ENCODE measurements at regions not wholly inside any gene's neighbourhood (a gene's known extent, or its start where the extent isn't known, plus 50 kb on each side); places are given as distances from the start of the nearest gene placed in this dataset.

DNA sequence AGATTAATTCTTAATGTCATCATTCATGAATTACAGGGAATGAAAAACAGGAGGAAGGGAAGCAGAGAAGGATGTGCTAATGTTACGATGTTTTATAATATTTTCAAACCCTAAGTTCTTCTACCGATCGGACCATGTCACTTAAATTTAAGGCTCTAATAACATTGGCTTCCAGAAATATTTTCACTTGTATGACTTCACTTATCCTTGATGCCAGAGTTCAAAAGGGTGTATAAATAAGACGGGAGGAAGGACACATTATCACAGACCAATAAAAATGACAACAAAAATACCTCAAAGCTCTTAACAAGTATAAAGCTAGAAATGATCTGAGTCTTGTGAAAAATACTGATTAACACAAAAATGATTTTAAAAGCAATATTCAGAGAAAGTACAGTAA, 370.4 kb upstream of the CITED2 start:
- 66% methylated on average over 4 of the region's 4 CpGs for WGBS (ENCODE audit: low lambda C conversion rate, missing lambda C conversion rate)
- no peak overlapping the region for H3K4me2 ChIP-seq
- H3K9me2 ChIP-seq (replicated peaks; ENCODE audit: insufficient read depth): no peaks in the 10 kb centered on the region
- H3K4me1 ChIP-seq (ENCODE audit: insufficient read depth): peaks cover 34% of the 10 kb centered on the region
- H3K27ac ChIP-seq: peak overlapping the region; percentile 76
- H3K27me3 ChIP-seq: no peaks in the 10 kb centered on the region
- H4K20me1 ChIP-seq (ENCODE audit: insufficient read depth, poor library complexity, severe bottlenecking): no peaks in the 10 kb centered on the region
- no peaks in the 10 kb centered on the region for H3K36me3 ChIP-seq (replicated peaks; ENCODE audit: insufficient read depth, low read depth)
- no peak for DNase-seq (ENCODE audit: low spot score)
- H3K9me3 ChIP-seq (ENCODE audit: low read depth): no peaks in the 10 kb centered on the region
- no peaks in the 10 kb centered on the region for H3K79me2 ChIP-seq
- no peak overlapping the region for H3K4me3 ChIP-seq
- H2AFZ ChIP-seq: no peak overlapping the region
- no peak for TF ChIP-seq EZH2phosphoT487 (IDR thresholded peaks at IDR 0.05; ENCODE audit: low read depth, severe bottlenecking, unreplicated experiment)
- TF ChIP-seq EZH2 (IDR thresholded peaks at IDR 0.05; ENCODE audit: borderline replicate concordance): no peak
- TF ChIP-seq CTCF (IDR thresholded peaks at IDR 0.05; ENCODE audit: poor library complexity): no peak

GRCh38 chr6:139743664-139744437, 369.4 kb upstream of the CITED2 start:
- no peaks in the 10 kb centered on the region for H3K36me3 ChIP-seq (replicated peaks; ENCODE audit: insufficient read depth, low read depth)
- peaks cover 34% of the 10 kb centered on the region for H3K4me1 ChIP-seq (ENCODE audit: insufficient read depth)
- H3K4me2 ChIP-seq: peak overlapping the region; percentile 30
- WGBS (ENCODE audit: low lambda C conversion rate, missing lambda C conversion rate): 51% methylated on average over 3 of the region's 3 CpGs
- no peaks in the 10 kb centered on the region for H3K9me2 ChIP-seq (replicated peaks; ENCODE audit: insufficient read depth)
- H3K27me3 ChIP-seq: no peaks in the 10 kb centered on the region
- no peak overlapping the region for H3K4me3 ChIP-seq
- DNase-seq (ENCODE audit: low spot score): peak; percentile 54
- no peak overlapping the region for H2AFZ ChIP-seq
- no peaks in the 10 kb centered on the region for H3K79me2 ChIP-seq
- H4K20me1 ChIP-seq (ENCODE audit: insufficient read depth, poor library complexity, severe bottlenecking): no peaks in the 10 kb centered on the region
- TF ChIP-seq CTCF (IDR thresholded peaks at IDR 0.05; ENCODE audit: poor library complexity): no peak
- TF ChIP-seq EZH2 (IDR thresholded peaks at IDR 0.05; ENCODE audit: borderline replicate concordance): no peak
- no peak for TF ChIP-seq EZH2phosphoT487 (IDR thresholded peaks at IDR 0.05; ENCODE audit: low read depth, severe bottlenecking, unreplicated experiment)
- H3K27ac ChIP-seq: peak overlapping the region; percentile 76
- H3K9me3 ChIP-seq (ENCODE audit: low read depth): no peaks in the 10 kb centered on the region

DNA sequence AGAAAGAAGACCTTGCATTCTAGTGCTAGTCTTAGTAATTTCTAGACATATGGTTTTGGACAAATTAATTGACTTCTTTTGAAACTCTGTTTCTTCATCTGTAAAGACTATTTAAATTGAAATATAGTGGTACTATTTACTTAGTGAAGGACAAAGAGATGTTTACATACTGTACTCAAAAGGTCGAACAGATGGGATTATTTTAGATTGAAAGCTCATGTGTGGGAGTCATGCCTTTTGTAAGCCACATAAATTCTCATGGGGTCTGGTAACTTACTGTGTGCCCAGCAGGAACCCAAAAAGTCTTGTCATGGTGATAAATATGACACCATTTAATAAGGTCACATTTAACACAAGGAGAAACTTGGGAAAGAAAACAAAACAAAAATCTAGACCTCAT, 368.2 kb upstream of the CITED2 start:
- DNase-seq (ENCODE audit: low spot score): no peak
- Histone ChIP-seq H3K27me3 (no peaks in the 10 kb centered on the region), H2AFZ (no peak overlapping the region), H3K27ac (peak overlapping the region; percentile 58), H3K9me2 (replicated peaks; ENCODE audit: insufficient read depth) (no peaks in the 10 kb centered on the region), H3K4me3 (no peak overlapping the region), H3K4me1 (ENCODE audit: insufficient read depth) (peaks cover 25% of the 10 kb centered on the region), H3K4me2 (no peak overlapping the region), H4K20me1 (ENCODE audit: insufficient read depth, poor library complexity, severe bottlenecking) (no peaks in the 10 kb centered on the region), H3K79me2 (no peaks in the 10 kb centered on the region), H3K9me3 (ENCODE audit: low read depth) (no peaks in the 10 kb centered on the region), H3K36me3 (replicated peaks; ENCODE audit: insufficient read depth, low read depth) (no peaks in the 10 kb centered on the region)
- 28% methylated on average over 1 of the region's 1 CpG for WGBS (ENCODE audit: low lambda C conversion rate, missing lambda C conversion rate)
- TF ChIP-seq EZH2phosphoT487 (IDR thresholded peaks at IDR 0.05; ENCODE audit: low read depth, severe bottlenecking, unreplicated experiment) (no peak), CTCF (IDR thresholded peaks at IDR 0.05; ENCODE audit: poor library complexity) (no peak), EZH2 (IDR thresholded peaks at IDR 0.05; ENCODE audit: borderline replicate concordance) (no peak)

Data from hepatocyte (in vitro differentiated cells).